ENCODE measurements at regions not wholly inside any gene's neighbourhood (a gene's known extent, or its start where the extent isn't known, plus 50 kb on each side); places are given as distances from the start of the nearest gene placed in this dataset.
A peak's percentile ranks its signal among the peaks of the same experiment; 100 is the strongest.
"Not testable (repeated sequence)": the region's sequence is repeated elsewhere in the genome, so short reads cannot be mapped to it uniquely, and the experiment has no call there.

DNA sequence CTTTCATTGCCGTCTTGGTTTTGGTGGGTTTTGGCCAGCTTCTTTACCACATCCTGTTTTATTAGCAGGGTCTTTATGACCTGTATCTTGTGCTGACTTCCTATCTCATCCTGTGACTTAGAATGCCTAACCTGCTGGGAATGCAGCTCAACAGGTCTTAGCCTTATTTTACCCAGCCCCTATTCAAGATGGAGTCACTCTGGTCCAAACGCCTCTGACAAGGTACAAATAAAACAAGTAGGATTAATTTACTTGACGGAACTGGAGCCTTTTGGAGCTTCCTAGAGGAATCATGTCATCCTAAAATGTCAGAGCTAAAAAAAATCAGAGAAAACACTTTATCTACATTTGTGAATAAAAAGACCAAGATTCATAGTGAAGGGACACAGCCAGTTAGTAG, 66.2 kb upstream of the ATXN3L start:
- Histone ChIP-seq H3K27me3 (no peaks in the 10 kb centered on the region), H3K36me3 (no peaks in the 10 kb centered on the region), H3K27ac (no peak overlapping the region), H3K9me3 (ENCODE audit: low read depth) (no peaks in the 10 kb centered on the region), H3K4me1 (ENCODE audit: low read depth) (no peaks in the 10 kb centered on the region), H3K4me3 (no peak overlapping the region)
- DNase-seq (ENCODE audit: low read depth in 1 of 2, low spot score in 1 of 2): no peak
- TF ChIP-seq, protein P1, sequence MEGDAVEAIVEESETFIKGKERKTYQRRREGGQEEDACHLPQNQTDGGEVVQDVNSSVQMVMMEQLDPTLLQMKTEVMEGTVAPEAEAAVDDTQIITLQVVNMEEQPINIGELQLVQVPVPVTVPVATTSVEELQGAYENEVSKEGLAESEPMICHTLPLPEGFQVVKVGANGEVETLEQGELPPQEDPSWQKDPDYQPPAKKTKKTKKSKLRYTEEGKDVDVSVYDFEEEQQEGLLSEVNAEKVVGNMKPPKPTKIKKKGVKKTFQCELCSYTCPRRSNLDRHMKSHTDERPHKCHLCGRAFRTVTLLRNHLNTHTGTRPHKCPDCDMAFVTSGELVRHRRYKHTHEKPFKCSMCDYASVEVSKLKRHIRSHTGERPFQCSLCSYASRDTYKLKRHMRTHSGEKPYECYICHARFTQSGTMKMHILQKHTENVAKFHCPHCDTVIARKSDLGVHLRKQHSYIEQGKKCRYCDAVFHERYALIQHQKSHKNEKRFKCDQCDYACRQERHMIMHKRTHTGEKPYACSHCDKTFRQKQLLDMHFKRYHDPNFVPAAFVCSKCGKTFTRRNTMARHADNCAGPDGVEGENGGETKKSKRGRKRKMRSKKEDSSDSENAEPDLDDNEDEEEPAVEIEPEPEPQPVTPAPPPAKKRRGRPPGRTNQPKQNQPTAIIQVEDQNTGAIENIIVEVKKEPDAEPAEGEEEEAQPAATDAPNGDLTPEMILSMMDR (IDR thresholded peaks at IDR 0.05; ENCODE audit: low read depth, low read length): no peak

DNA sequence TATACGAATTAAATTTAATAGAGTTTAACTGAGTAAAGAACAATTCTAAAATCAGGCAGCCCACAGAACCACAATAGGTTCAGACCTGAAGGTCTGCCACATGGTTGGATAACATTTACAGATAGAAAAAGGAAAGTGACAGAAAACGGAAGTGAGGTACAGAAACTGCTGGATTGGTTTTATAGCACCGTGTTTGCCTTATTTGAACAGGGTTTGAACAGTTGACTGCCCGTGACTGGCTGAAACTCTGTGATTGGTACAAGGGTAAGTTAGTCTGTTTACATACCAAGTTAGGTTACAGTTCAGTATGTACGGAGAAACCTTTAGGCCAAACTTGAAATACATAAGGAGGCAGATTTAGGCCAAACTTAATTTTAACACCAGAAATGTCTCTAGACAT, 64.1 kb upstream of the ATXN3L start:
- no peak for DNase-seq (ENCODE audit: low read depth in 1 of 2, low spot score in 1 of 2)
- Histone ChIP-seq H3K4me3 (no peak overlapping the region), H3K4me1 (ENCODE audit: low read depth) (no peaks in the 10 kb centered on the region), H3K9me3 (ENCODE audit: low read depth) (no peaks in the 10 kb centered on the region), H3K36me3 (no peaks in the 10 kb centered on the region), H3K27ac (no peak overlapping the region), H3K27me3 (no peaks in the 10 kb centered on the region)
- TF ChIP-seq, protein P1 (IDR thresholded peaks at IDR 0.05; ENCODE audit: low read depth, low read length): no peak

- no peak overlapping the region for H3K4me3 ChIP-seq
- TF ChIP-seq, protein P1 (IDR thresholded peaks at IDR 0.05; ENCODE audit: low read depth, low read length): no peak
- peak in 1 of 2 donors; percentile 60 for DNase-seq (ENCODE audit: low read depth in 1 of 2, low spot score in 1 of 2)
- H3K27me3 ChIP-seq: no peaks in the 10 kb centered on the region
- H3K36me3 ChIP-seq: no peaks in the 10 kb centered on the region
- no peaks in the 10 kb centered on the region for H3K4me1 ChIP-seq (ENCODE audit: low read depth)
- no peak overlapping the region for H3K27ac ChIP-seq
- no peaks in the 10 kb centered on the region for H3K9me3 ChIP-seq (ENCODE audit: low read depth)
Observed at GRCh38 chrX:13381514-13381913, 61.7 kb upstream of the ATXN3L start.

DNA sequence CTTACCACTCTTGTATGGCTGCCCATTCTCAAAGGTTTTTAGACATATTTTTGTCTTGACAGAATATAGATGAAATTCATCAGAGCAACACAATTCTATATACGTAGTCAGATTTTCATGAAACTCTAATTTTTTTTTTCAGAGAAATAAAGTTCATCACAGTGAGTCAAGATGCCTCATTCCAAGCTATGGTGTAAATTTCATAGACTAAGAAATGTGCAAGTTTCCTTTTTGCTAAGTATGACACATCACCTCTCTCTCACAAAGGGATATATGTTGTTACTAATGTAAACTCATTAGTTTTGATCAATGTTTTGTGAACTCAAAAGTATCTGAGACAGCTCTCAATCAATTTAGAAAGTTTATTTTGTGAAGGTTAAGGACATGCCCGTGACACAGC, 60.4 kb upstream of the ATXN3L start:
- no peak overlapping the region for H3K4me3 ChIP-seq
- H3K27me3 ChIP-seq: no peaks in the 10 kb centered on the region
- TF ChIP-seq, protein P1 (IDR thresholded peaks at IDR 0.05; ENCODE audit: low read depth, low read length): no peak
- H3K9me3 ChIP-seq (ENCODE audit: low read depth): no peaks in the 10 kb centered on the region
- peak in 1 of 2 donors; percentile 34 for DNase-seq (ENCODE audit: low read depth in 1 of 2, low spot score in 1 of 2)
- H3K27ac ChIP-seq: no peak overlapping the region
- no peaks in the 10 kb centered on the region for H3K4me1 ChIP-seq (ENCODE audit: low read depth)
- H3K36me3 ChIP-seq: no peaks in the 10 kb centered on the region

DNA sequence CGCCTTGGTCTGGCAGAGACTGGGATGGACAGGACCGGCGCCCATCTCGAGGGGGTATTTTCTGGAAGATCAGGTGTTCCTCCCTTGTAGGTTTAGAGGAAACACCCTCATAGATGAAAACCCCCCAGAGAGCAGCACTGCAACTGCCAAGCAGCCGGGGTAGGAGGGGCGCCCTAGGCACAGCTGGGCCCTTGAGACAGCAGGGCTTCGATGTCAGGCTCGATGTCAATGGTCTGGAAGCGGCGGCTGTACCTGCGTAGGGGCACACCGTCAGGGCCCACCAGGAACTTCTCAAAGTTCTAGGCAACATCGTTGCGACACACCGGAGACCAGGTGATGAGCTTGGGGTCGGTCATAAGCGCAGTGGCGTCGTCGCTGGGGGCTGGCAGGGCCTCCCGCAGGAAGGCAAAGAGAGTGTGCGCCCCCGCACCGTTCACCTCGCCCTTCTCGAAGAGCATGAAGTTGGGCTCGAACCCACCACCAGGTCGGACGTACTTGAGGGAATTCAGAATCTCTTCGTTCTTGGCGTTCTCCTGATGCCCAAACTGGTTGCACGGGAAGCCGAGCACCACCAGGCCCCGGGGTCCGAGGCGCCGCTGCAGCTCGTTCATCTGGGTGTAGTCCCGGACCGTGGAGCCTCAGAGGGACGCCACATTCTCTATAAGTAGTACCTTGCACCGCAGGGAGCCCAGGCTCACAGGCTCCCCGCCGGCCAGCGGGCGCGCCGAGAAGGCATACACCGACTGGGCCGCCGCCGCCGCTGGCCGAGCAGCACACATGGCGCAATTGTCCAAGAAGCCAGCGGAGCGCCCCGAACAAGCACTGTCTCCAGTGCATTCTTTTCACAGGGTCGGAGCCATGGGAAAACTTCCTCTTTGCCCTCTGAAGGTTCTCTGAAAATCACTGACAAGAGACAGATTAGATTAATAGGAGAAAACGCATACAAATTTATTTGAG, 59.0 kb upstream of the ATXN3L start:
- H3K4me3 ChIP-seq; H3K9me3 ChIP-seq (ENCODE audit: low read depth); H3K4me1 ChIP-seq (ENCODE audit: low read depth); H3K27me3 ChIP-seq; H3K27ac ChIP-seq; H3K36me3 ChIP-seq; DNase-seq (ENCODE audit: low read depth in 1 of 2, low spot score in 1 of 2): not testable (repeated sequence)

- TF ChIP-seq, protein P1 (IDR thresholded peaks at IDR 0.05; ENCODE audit: low read depth, low read length): no peak
- Histone ChIP-seq H3K27ac (no peak overlapping the region), H3K36me3 (no peaks in the 10 kb centered on the region), H3K4me1 (ENCODE audit: low read depth) (no peaks in the 10 kb centered on the region), H3K4me3 (no peak overlapping the region), H3K9me3 (ENCODE audit: low read depth) (no peaks in the 10 kb centered on the region), H3K27me3 (no peaks in the 10 kb centered on the region)
- peak in 1 of 2 donors; percentile 93 for DNase-seq (ENCODE audit: low read depth in 1 of 2, low spot score in 1 of 2)
Observed at GRCh38 chrX:13377550-13377934, 57.7 kb upstream of the ATXN3L start.
